ENCODE measurements at regions not wholly inside any gene's neighbourhood (a gene's known extent, or its start where the extent isn't known, plus 50 kb on each side); places are given as distances from the start of the nearest gene placed in this dataset.

GRCh38 chr2:180385601-180386201, 378.6 kb upstream of the CWC22 start:
- TF ChIP-seq POLR2A (IDR thresholded peaks at IDR 0.05) (no peak), CTCF (IDR thresholded peaks at IDR 0.05) (no peak)
